HEK293 (cell line): ENCODE measurements at regions not wholly inside any gene's neighbourhood (a gene's known extent, or its start where the extent isn't known, plus 50 kb on each side); places are given as distances from the start of the nearest gene placed in this dataset.

Experiments
- CTCF ChIP-seq: fragments of 450-650 bp; formaldehyde crosslinking; IDR thresholded peaks from 2 replicates; pipeline ENCODE4 v1.5.1; 2016; ENCODE audit warnings: missing biosample characterization, missing genetic modification characterization
- MYNN ChIP-seq: fragments of 450-650 bp; formaldehyde crosslinking; IDR thresholded peaks from 2 replicates; pipeline ENCODE4 v1.5.1; 2016; ENCODE audit warnings: missing biosample characterization, missing genetic modification characterization, borderline replicate concordance
- PBX3 ChIP-seq: sonication (generic); formaldehyde crosslinking; IDR thresholded peaks from 2 replicates; pipeline ENCODE4 v1.8.1; 2022; ENCODE audit warnings: mild to moderate bottlenecking, moderate library complexity, missing genetic modification reagents
- SP7 ChIP-seq: fragments of 450-650 bp; formaldehyde crosslinking; IDR thresholded peaks from 2 replicates; pipeline ENCODE4 v1.5.1; 2016; ENCODE audit warnings: missing biosample characterization, missing genetic modification characterization
- WT1 ChIP-seq: fragments of 450-650 bp; formaldehyde crosslinking; IDR thresholded peaks from 2 replicates; pipeline ENCODE4 v1.5.1; 2016; ENCODE audit warnings: missing biosample characterization, missing genetic modification characterization
- ZBTB26 ChIP-seq: fragments of 450-650 bp; formaldehyde crosslinking; optimal IDR thresholded peaks from 2 replicates; pipeline ENCODE3; 2016; ENCODE audit warnings: missing biosample characterization, mild to moderate bottlenecking, missing genetic modification characterization
- ZBTB7A ChIP-seq: fragments of 450-650 bp; formaldehyde crosslinking; IDR thresholded peaks from 2 replicates; pipeline ENCODE4 v1.5.1; 2016; ENCODE audit warnings: low read depth, missing biosample characterization, missing genetic modification characterization
- ZNF513 ChIP-seq: fragments of 450-650 bp; IDR thresholded peaks from 2 replicates; pipeline ENCODE4 v1.5.1; 2018; ENCODE audit warnings: missing biosample characterization, missing genetic modification characterization

- TF ChIP-seq PBX3 (no peak), ZBTB26 (tag by site-specific recombination) (no peak), MYNN (tag by site-specific recombination) (no peak), WT1 (tag by site-specific recombination) (no peak), ZBTB7A (tag by site-specific recombination) (no peak), SP7 (tag by site-specific recombination) (no peak), CTCF (tag by site-specific recombination) (no peak), ZNF513 (tag by site-specific recombination) (no peak)
Observed at GRCh38 chr3:132772252-132772651, 50.0 kb upstream of the NPHP3 start.
